Body of pancreas (tissue), 4 donors: ENCODE measurements at regions not wholly inside any gene's neighbourhood (a gene's known extent, or its start where the extent isn't known, plus 50 kb on each side); places are given as distances from the start of the nearest gene placed in this dataset.

Source experiments
- ATAC-seq: fragments of 150-250 bp; one replicate; pipeline ENCODE4 v1.9.1; 2016
- DNase-seq, 4 donors: peaks; one replicate each; pipeline ENCODE4 v3.0.0-alpha.2; 2019
- H3K27ac ChIP-seq, 4 donors: fragments of 200-600 bp; sonication (generic); 1 replicate in 3 of 4; 2 replicates in 1 of 4; pipeline versions ENCODE4 v1.5.1 to v1.6.1; 2016 to 2019; ENCODE audit warnings: mild to moderate bottlenecking in 1 of 4, mixed read lengths in 1 of 4, moderate library complexity in 1 of 4
- H3K27me3 ChIP-seq, 2 donors: fragments of 200-600 bp; sonication (generic); one replicate each; pipeline ENCODE4 v1.6.0; 2016; ENCODE audit warnings: mild to moderate bottlenecking in 1 of 2
- H3K36me3 ChIP-seq, 2 donors: fragments of 200-600 bp; sonication (generic); replicated peaks in 1 of 2; 2 replicates each; pipeline ENCODE4 v1.5.1; 2016; ENCODE audit warnings: low read depth in 2 of 2; ENCODE audit not compliant: insufficient read depth in 1 of 2
- H3K4me1 ChIP-seq: fragments of 200-600 bp; sonication (generic); one replicate; pipeline ENCODE4 v1.6.0; 2016
- H3K4me3 ChIP-seq, 2 donors: fragments of 200-600 bp; sonication (generic); 1 replicate in 1 of 2; 2 replicates in 1 of 2; pipeline ENCODE4 v1.5.1; 2016 to 2019
- H3K9me3 ChIP-seq, 3 donors: fragments of 200-600 bp; sonication (generic); 1 replicate in 2 of 3; 2 replicates in 1 of 3; pipeline ENCODE4 v1.5.1; 2016
- CTCF ChIP-seq, 7 experiments: fragments of 450-650 bp in 4 of 7; fragments of 200-600 bp in 3 of 7; sonication (generic) in 3 of 7; IDR thresholded peaks; one replicate each; pipeline ENCODE4 v1.5.1; 2016 to 2019; ENCODE audit warnings: antibody characterized with exemption in 7 of 7
- POLR2A ChIP-seq, 3 donors: fragments of 450-650 bp; IDR thresholded peaks; one replicate each; pipeline ENCODE4 v1.6.1; 2016; ENCODE audit warnings: antibody characterized with exemption in 3 of 3, mild to moderate bottlenecking in 2 of 3
- WGBS, 2 donors: methylation state at CpG; one replicate each; pipeline ENCODE4 v1.1.5; 2017; 5-methylcytosine and 5-hydroxymethylcytosine counted together
- intact Hi-C: fragments of 100-400 bp; cut with DNase I; formaldehyde crosslinking; loops from one replicate; pipeline ENCODE4 v1.15.1; 2023

- DNase-seq (no peak), ATAC-seq (no peak)
- 37 to 43% methylated on average over 28 of the region's 28 CpGs for WGBS, 2 donors
- TF ChIP-seq CTCF (IDR thresholded peaks at IDR 0.05) (no peak), POLR2A (IDR thresholded peaks at IDR 0.05) (no peak)
- peak overlapping the region; percentile 62 to 90 (median 72) for H3K27ac ChIP-seq
- no peaks in the 10 kb centered on the region for H3K36me3 ChIP-seq
- H3K4me1 ChIP-seq: no peaks in the 10 kb centered on the region
- intact Hi-C loops: no loop called here
- H3K4me3 ChIP-seq: no peak overlapping the region
- peaks cover 5 to 8% of the 10 kb centered on the region in 2 donors for H3K27me3 ChIP-seq
- H3K9me3 ChIP-seq: no peaks in the 10 kb centered on the region
Measured at GRCh38 chr6:26195924-26196845, 109.0 kb downstream of the HFE start.

- intact Hi-C loops: no loop called here
- peaks cover 5 to 8% of the 10 kb centered on the region in 2 donors for H3K27me3 ChIP-seq
- WGBS, 2 donors: 4 to 10% methylated on average over 23 to 51 of the region's 51 CpGs
Measured at GRCh38 chr6:26196846-26197635, 109.8 kb downstream of the HFE start.

GRCh38 chr6:26197636-26197932 lies 110.4 kb downstream of the HFE start:
- Histone ChIP-seq H3K4me1 (no peaks in the 10 kb centered on the region), H3K4me3 (no peak overlapping the region), H3K36me3 (no peaks in the 10 kb centered on the region), H3K9me3 (no peaks in the 10 kb centered on the region), H3K27ac (peak overlapping the region in 2 of 4 donors; percentile 80 to 90), H3K27me3 (peaks cover 5 to 8% of the 10 kb centered on the region in 2 donors)
- intact Hi-C loops: no loop called here
- ATAC-seq (no peak), DNase-seq (no peak)
- TF ChIP-seq POLR2A (IDR thresholded peaks at IDR 0.05): no peak

More at GRCh38 chr6:26196846-26197635, 109.8 kb downstream of the HFE start:
- Histone ChIP-seq H3K4me1 (no peaks in the 10 kb centered on the region), H3K27ac (peak overlapping the region; percentile 62 to 90 (median 72)), H3K4me3 (no peak overlapping the region), H3K36me3 (no peaks in the 10 kb centered on the region), H3K9me3 (no peaks in the 10 kb centered on the region)
- DNase-seq (peak in 3 of 4 donors; percentile 58 to 82 (median 64)), ATAC-seq (peak; percentile 49)
- TF ChIP-seq CTCF (IDR thresholded peaks at IDR 0.05) (no peak), POLR2A (IDR thresholded peaks at IDR 0.05) (peak; percentile 25 to 87 (median 80))

- intact Hi-C loops: no loop called here
- Histone ChIP-seq H3K27me3 (peaks cover 5 to 8% of the 10 kb centered on the region in 2 donors), H3K27ac (peak overlapping the region; percentile 5 to 90 (median 82)), H3K9me3 (no peaks in the 10 kb centered on the region), H3K4me3 (no peak overlapping the region), H3K36me3 (no peaks in the 10 kb centered on the region), H3K4me1 (no peaks in the 10 kb centered on the region)
- TF ChIP-seq CTCF (IDR thresholded peaks at IDR 0.05) (no peak), POLR2A (IDR thresholded peaks at IDR 0.05) (peak in 1 of 3 donors; percentile 2)
- DNase-seq (peak in 1 of 4 donors; percentile 19), ATAC-seq (no peak)
- WGBS, 2 donors: 6 to 7% methylated on average over 26 of the region's 26 CpGs
Measured at GRCh38 chr6:26197933-26198721, 110.9 kb downstream of the HFE start.

- Histone ChIP-seq H3K4me1 (no peaks in the 10 kb centered on the region), H3K27ac (peak overlapping the region; percentile 71 to 90 (median 82)), H3K36me3 (no peaks in the 10 kb centered on the region), H3K4me3 (no peak overlapping the region), H3K9me3 (no peaks in the 10 kb centered on the region), H3K27me3 (peaks cover 5 to 8% of the 10 kb centered on the region in 2 donors)
- intact Hi-C loops: no loop called here
- ATAC-seq: peak; percentile 3
- 3 to 6% methylated on average over 4 to 12 of the region's 12 CpGs for WGBS, 2 donors
- no peak for TF ChIP-seq POLR2A (IDR thresholded peaks at IDR 0.05)
- TF ChIP-seq CTCF (IDR thresholded peaks at IDR 0.05): no peak
- no peak for DNase-seq
Measured at GRCh38 chr6:26198722-26199056, 111.5 kb downstream of the HFE start.
